Thyroid gland (tissue), 4 donors: ENCODE measurements at regions not wholly inside any gene's neighbourhood (a gene's known extent, or its start where the extent isn't known, plus 50 kb on each side); places are given as distances from the start of the nearest gene placed in this dataset.

Experiments used
- DNase-seq, 2 donors: peaks; one replicate each; pipeline ENCODE4 v3.0.0-alpha.2; 2019
- H3K27ac ChIP-seq, 3 donors: fragments of 200-600 bp; sonication (generic); 1 replicate in 2 of 3; 2 replicates in 1 of 3; pipeline ENCODE4 v1.5.1; 2016 to 2019; ENCODE audit warnings: mild to moderate bottlenecking in 1 of 3, moderate library complexity in 1 of 3
- H3K27me3 ChIP-seq: fragments of 200-600 bp; sonication (generic); one replicate; pipeline ENCODE4 v1.5.1; 2019
- H3K36me3 ChIP-seq, 2 donors: fragments of 200-600 bp; sonication (generic); one replicate each; pipeline ENCODE4 v1.5.1; 2016 to 2019
- H3K4me1 ChIP-seq, 2 donors: fragments of 200-600 bp; sonication (generic); one replicate each; pipeline ENCODE4 v1.5.1; 2017 to 2019
- H3K4me3 ChIP-seq, 3 donors: fragments of 200-600 bp; sonication (generic); replicated peaks in 1 of 3; 1 replicate in 2 of 3; 2 replicates in 1 of 3; pipeline ENCODE4 v1.5.1; 2016; ENCODE audit warnings: mild to moderate bottlenecking in 1 of 3
- H3K9me3 ChIP-seq: fragments of 200-600 bp; sonication (generic); one replicate; pipeline ENCODE4 v1.5.1; 2017
- CTCF ChIP-seq, 6 experiments: fragments of 200-600 bp in 3 of 6; fragments of 450-650 bp in 3 of 6; sonication (generic) in 3 of 6; IDR thresholded peaks; one replicate each; pipeline ENCODE4 v1.5.1; 2016 to 2019; ENCODE audit warnings: antibody characterized with exemption in 6 of 6, mild to moderate bottlenecking in 2 of 6, inconsistent platforms in 1 of 6, moderate library complexity in 1 of 6
- POLR2A ChIP-seq, 2 donors: fragments of 450-650 bp; IDR thresholded peaks; one replicate each; pipeline ENCODE4 v1.6.1; 2017; ENCODE audit warnings: antibody characterized with exemption in 2 of 2, mild to moderate bottlenecking in 2 of 2, moderate library complexity in 1 of 2
- WGBS, 2 donors: methylation state at CpG; one replicate each; pipeline ENCODE4 v1.1.5; 2017; 5-methylcytosine and 5-hydroxymethylcytosine counted together
- intact Hi-C: fragments of 100-400 bp; cut with DNase I; formaldehyde crosslinking; loops from one replicate; pipeline ENCODE4 v1.15.1; 2023

- 55 to 62% methylated on average over 4 of the region's 4 CpGs for WGBS, 2 donors
- Histone ChIP-seq H3K9me3 (no peaks in the 10 kb centered on the region), H3K27ac (no peak overlapping the region), H3K36me3 (no peaks in the 10 kb centered on the region), H3K27me3 (no peaks in the 10 kb centered on the region), H3K4me3 (no peak overlapping the region), H3K4me1 (peaks cover 10 to 19% of the 10 kb centered on the region in 2 donors)
- no peak for DNase-seq
- TF ChIP-seq POLR2A (IDR thresholded peaks at IDR 0.05) (no peak), CTCF (IDR thresholded peaks at IDR 0.05) (no peak)
- intact Hi-C loops, result no loop called here
Measured at GRCh38 chr3:10597733-10598132, 92.3 kb upstream of the ATP2B2 start.

GRCh38 chr3:10599017-10599416 lies 93.6 kb upstream of the ATP2B2 start:
- no peak overlapping the region for H3K27ac ChIP-seq
- peaks cover 10 to 19% of the 10 kb centered on the region in 2 donors for H3K4me1 ChIP-seq
- intact Hi-C loops, result no loop called here
- 88 to 89% methylated on average over 6 of the region's 6 CpGs for WGBS, 2 donors
- H3K4me3 ChIP-seq, result no peak overlapping the region
- no peaks in the 10 kb centered on the region for H3K9me3 ChIP-seq
- H3K36me3 ChIP-seq, result no peaks in the 10 kb centered on the region
- no peak for TF ChIP-seq POLR2A (IDR thresholded peaks at IDR 0.05)
- no peak for DNase-seq
- no peaks in the 10 kb centered on the region for H3K27me3 ChIP-seq

- WGBS, 2 donors, result 41 to 42% methylated on average over 9 of the region's 9 CpGs
- DNase-seq, result peak; percentile 4 to 27
- no peaks in the 10 kb centered on the region for H3K9me3 ChIP-seq
- no peak overlapping the region for H3K27ac ChIP-seq
- no peak overlapping the region for H3K4me3 ChIP-seq
- no peaks in the 10 kb centered on the region for H3K36me3 ChIP-seq
- intact Hi-C loops, result no loop called here
- H3K27me3 ChIP-seq, result no peaks in the 10 kb centered on the region
- TF ChIP-seq CTCF (IDR thresholded peaks at IDR 0.05) (no peak), POLR2A (IDR thresholded peaks at IDR 0.05) (no peak)
- H3K4me1 ChIP-seq, result peaks cover 10 to 19% of the 10 kb centered on the region in 2 donors
Measured at GRCh38 chr3:10599444-10599843, 94.1 kb upstream of the ATP2B2 start.

- WGBS, 2 donors, result 50 to 66% methylated on average over 7 to 8 of the region's 8 CpGs
- DNase-seq, result no peak
- Histone ChIP-seq H3K36me3 (no peaks in the 10 kb centered on the region), H3K27ac (no peak overlapping the region), H3K4me3 (no peak overlapping the region), H3K4me1 (peaks cover 10 to 19% of the 10 kb centered on the region in 2 donors), H3K9me3 (no peaks in the 10 kb centered on the region), H3K27me3 (no peaks in the 10 kb centered on the region)
- intact Hi-C loops, result no loop called here
- TF ChIP-seq CTCF (IDR thresholded peaks at IDR 0.05) (no peak), POLR2A (IDR thresholded peaks at IDR 0.05) (no peak)
Measured at GRCh38 chr3:10600296-10600714, 94.9 kb upstream of the ATP2B2 start.

- Histone ChIP-seq H3K9me3 (no peaks in the 10 kb centered on the region), H3K36me3 (no peaks in the 10 kb centered on the region), H3K4me3 (no peak overlapping the region), H3K27me3 (no peaks in the 10 kb centered on the region), H3K27ac (no peak overlapping the region), H3K4me1 (peaks cover 10 to 19% of the 10 kb centered on the region in 2 donors)
- 56 to 63% methylated on average over 5 of the region's 5 CpGs for WGBS, 2 donors
- no peak for DNase-seq
- intact Hi-C loops, result no loop called here
- TF ChIP-seq POLR2A (IDR thresholded peaks at IDR 0.05) (no peak), CTCF (IDR thresholded peaks at IDR 0.05) (no peak)
Measured at GRCh38 chr3:10600726-10601125, 95.3 kb upstream of the ATP2B2 start.
